Adrenal gland (tissue), 9 donors: ENCODE measurements at regions not wholly inside any gene's neighbourhood (a gene's known extent, or its start where the extent isn't known, plus 50 kb on each side); places are given as distances from the start of the nearest gene placed in this dataset.

Source experiments
- DNase-seq, 7 donors: peaks; one replicate each; pipeline ENCODE4 v3.0.0-alpha.2; 2019 to 2020
- H3K27ac ChIP-seq, 5 donors: fragments of 200-600 bp; sonication (generic) in 4 of 5; 1 replicate in 3 of 5; 2 replicates in 2 of 5; pipeline versions ENCODE4 v1.5.1 to v1.8.0; 2016 to 2020; ENCODE audit warnings: mild to moderate bottlenecking in 1 of 5
- H3K27me3 ChIP-seq: fragments of 200-600 bp; 2 replicates; pipeline ENCODE4 v1.8.0; 2021
- H3K36me3 ChIP-seq, 2 donors: fragments of 200-600 bp; replicated peaks in 1 of 2; 1 replicate in 1 of 2; 2 replicates in 1 of 2; pipeline versions ENCODE4 v1.5.1 to v1.8.0; 2018 to 2022
- H3K4me1 ChIP-seq, 2 donors: fragments of 200-600 bp; replicated peaks in 1 of 2; 1 replicate in 1 of 2; 2 replicates in 1 of 2; pipeline versions ENCODE4 v1.5.1 to v1.8.0; 2018 to 2021
- H3K4me3 ChIP-seq, 4 donors: fragments of 200-600 bp; sonication (generic) in 3 of 4; one replicate each; pipeline ENCODE4 v1.5.1; 2016 to 2018
- H3K9me3 ChIP-seq, 3 donors: fragments of 200-600 bp; sonication (generic) in 1 of 3; replicated peaks in 1 of 3; 1 replicate in 2 of 3; 2 replicates in 1 of 3; pipeline versions ENCODE4 v1.5.1 to v1.8.0; 2016 to 2021
- POLR2A ChIP-seq, 2 donors: fragments of 450-650 bp; IDR thresholded peaks; one replicate each; pipeline ENCODE4 v1.6.1; 2017; ENCODE audit warnings: antibody characterized with exemption in 2 of 2, mild to moderate bottlenecking in 2 of 2, moderate library complexity in 1 of 2
- WGBS, 4 donors: extraction: QIAGEN DNeasy Blood & Tissue Kit in 2 of 4; methylation state at CpG; one replicate each; pipeline versions ENCODE4 v1.1.5 to v1.1.7; 2013 to 2017; 5-methylcytosine and 5-hydroxymethylcytosine counted together
- intact Hi-C, 2 donors: fragments of 100-400 bp; cut with DNase I; formaldehyde crosslinking; loops; one replicate each; pipeline versions ENCODE4 v1.14.1 to v1.15.0; 2022 to 2023
- TF ChIP-seq, protein P1 (sequence below), 6 experiments: fragments of 450-650 bp in 4 of 6; fragments of 200-600 bp in 2 of 6; sonication (generic) in 1 of 6; IDR thresholded peaks; 1 replicate in 5 of 6; 2 replicates in 1 of 6; pipeline versions ENCODE4 v1.5.1 to v1.8.0; 2016 to 2021; ENCODE audit warnings: antibody characterized with exemption in 6 of 6, mild to moderate bottlenecking in 2 of 6, moderate library complexity in 1 of 6
- donor health status: healthy with polysubstance abuse.
- donor health status: Bipolar disorder and iron deficiency.
- donor health status: DM: yes; HTN: yes; CAD: no.
- donor health status: DM: no; HTN: no; CAD: no.
- donor health status: DM: no; HTN: no; CAD: no.

DNA sequence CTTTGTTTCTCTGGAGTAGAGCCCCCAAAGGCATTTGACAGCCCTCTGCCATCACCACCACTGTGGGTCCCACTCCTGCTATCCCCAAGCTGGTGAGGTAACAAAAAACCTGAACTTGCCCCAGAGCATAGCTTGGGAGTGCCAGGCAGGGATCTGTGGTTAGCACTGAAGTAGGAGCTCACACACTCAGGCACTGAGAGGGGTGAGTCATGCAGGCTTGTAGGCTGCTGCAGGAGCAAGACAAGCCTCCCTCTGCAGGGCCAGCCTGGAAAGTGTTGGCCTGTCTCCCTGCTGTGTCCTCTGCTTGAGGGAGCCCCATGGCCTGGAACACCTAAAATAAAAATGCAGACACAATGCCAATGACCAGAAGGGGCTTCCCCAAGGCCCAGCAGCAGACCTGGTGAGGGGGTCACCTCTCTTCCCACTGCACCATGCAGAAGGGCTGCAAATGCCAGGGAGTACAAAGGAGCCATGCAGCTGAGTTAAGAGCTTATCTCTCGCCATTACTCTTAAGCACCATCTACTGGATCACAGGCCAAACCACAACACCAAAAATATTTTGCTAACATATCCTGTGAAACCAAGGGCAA is 108.9 kb upstream of the POGK start:
- no peaks in the 10 kb centered on the region for H3K9me3 ChIP-seq
- intact Hi-C loops, result no loop called here
- H3K27me3 ChIP-seq, result no peaks in the 10 kb centered on the region
- no peak for DNase-seq
- H3K4me1 ChIP-seq, result no peaks in the 10 kb centered on the region
- TF ChIP-seq POLR2A (IDR thresholded peaks at IDR 0.05), result no peak
- TF ChIP-seq, protein P1, sequence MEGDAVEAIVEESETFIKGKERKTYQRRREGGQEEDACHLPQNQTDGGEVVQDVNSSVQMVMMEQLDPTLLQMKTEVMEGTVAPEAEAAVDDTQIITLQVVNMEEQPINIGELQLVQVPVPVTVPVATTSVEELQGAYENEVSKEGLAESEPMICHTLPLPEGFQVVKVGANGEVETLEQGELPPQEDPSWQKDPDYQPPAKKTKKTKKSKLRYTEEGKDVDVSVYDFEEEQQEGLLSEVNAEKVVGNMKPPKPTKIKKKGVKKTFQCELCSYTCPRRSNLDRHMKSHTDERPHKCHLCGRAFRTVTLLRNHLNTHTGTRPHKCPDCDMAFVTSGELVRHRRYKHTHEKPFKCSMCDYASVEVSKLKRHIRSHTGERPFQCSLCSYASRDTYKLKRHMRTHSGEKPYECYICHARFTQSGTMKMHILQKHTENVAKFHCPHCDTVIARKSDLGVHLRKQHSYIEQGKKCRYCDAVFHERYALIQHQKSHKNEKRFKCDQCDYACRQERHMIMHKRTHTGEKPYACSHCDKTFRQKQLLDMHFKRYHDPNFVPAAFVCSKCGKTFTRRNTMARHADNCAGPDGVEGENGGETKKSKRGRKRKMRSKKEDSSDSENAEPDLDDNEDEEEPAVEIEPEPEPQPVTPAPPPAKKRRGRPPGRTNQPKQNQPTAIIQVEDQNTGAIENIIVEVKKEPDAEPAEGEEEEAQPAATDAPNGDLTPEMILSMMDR (IDR thresholded peaks at IDR 0.05), result no peak
- H3K4me3 ChIP-seq, result no peak overlapping the region
- H3K27ac ChIP-seq, result no peak overlapping the region
- H3K36me3 ChIP-seq, result no peaks in the 10 kb centered on the region
- WGBS, 4 donors, result 71 to 79% (median 78%) methylated on average over 1 of the region's 1 CpG; no CpG with 5 or more reads in 1 of the 4 donors

DNA sequence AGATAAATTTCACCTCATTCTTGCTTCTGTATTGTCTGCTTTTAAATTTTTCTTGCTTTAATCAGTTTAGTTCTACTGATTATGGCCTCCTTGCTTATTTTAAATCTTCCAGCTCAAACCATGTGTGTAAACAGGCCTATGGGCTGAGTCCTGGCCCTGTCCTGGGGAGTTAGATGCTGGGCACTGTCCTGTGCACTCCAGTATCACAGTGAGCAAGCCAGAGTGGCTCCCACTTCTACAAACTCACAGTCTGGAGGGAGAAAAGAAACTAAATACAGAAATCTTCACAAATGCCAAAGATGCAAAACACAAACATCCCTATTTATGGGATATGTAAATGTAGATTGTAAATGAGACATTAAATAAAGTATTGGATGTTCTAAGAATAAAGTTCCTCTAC is 101.1 kb upstream of the POGK start:
- Histone ChIP-seq H3K27me3 (peaks cover 3% of the 10 kb centered on the region), H3K4me1 (no peaks in the 10 kb centered on the region), H3K36me3 (no peaks in the 10 kb centered on the region), H3K9me3 (no peaks in the 10 kb centered on the region), H3K4me3 (no peak overlapping the region), H3K27ac (no peak overlapping the region)
- DNase-seq, result no peak
- intact Hi-C loops, result no loop called here
- TF ChIP-seq POLR2A (IDR thresholded peaks at IDR 0.05), result no peak
- TF ChIP-seq, protein P1 (IDR thresholded peaks at IDR 0.05), result no peak

DNA sequence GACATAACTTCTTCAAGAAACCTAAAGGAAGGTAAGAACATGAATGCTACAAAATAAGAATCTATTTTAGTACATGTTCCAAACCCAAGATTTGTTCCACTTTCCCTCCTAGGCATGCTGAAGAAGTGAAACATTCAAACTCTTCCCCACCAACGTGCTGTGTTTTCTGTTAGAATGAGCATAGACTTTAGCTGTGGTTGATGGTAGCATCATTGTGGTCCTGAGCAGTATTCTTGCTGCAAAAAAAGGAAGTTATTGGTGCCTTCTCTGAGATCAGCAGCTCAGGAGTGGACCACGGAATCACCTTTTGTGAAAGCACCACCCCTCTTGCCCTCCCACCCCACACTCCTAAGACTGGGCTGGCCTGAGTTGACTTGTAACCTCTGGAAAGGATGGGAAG is 100.4 kb upstream of the POGK start:
- Histone ChIP-seq H3K4me3 (no peak overlapping the region), H3K27me3 (peaks cover 3% of the 10 kb centered on the region), H3K27ac (no peak overlapping the region), H3K9me3 (no peaks in the 10 kb centered on the region), H3K36me3 (no peaks in the 10 kb centered on the region), H3K4me1 (no peaks in the 10 kb centered on the region)
- intact Hi-C loops, result no loop called here
- no peak for DNase-seq
- WGBS, 4 donors, result 42 to 54% (median 49%) methylated on average over 2 of the region's 2 CpGs
- TF ChIP-seq, protein P1 (IDR thresholded peaks at IDR 0.05), result no peak
- TF ChIP-seq POLR2A (IDR thresholded peaks at IDR 0.05), result no peak

DNA sequence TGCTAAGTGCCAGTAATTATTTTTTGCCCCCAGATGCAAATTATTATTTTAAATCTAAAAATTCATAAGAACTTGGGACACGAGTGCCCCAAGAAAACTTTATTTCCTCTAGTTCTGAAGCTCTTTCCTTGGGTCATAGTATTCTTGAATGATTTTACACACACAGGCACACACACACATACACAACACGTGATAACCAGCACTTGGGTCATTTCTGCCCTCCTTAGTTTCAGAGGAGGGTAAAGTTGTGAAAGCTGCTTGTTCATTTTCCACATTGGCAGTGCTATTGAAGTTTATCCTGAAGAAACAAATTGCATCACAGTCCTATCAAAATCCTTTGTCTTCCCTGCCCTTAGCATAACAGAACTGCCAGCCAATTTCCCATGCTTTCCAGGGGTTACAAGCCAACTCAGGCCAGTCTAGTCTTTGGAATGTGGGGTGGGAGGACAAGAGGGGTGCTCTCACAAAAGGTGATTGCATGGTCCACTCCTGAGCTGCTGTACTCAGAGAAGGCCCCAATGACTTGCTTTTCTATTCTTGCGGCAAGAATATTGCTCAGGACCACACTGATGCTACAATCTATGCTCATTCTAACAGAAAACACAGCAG is 98.5 kb upstream of the POGK start:
- Histone ChIP-seq H3K36me3 (no peaks in the 10 kb centered on the region), H3K9me3 (peaks cover 0 to 6% (median 4%) of the 10 kb centered on the region in 3 donors), H3K4me1 (no peaks in the 10 kb centered on the region), H3K27me3 (peaks cover 3% of the 10 kb centered on the region), H3K4me3 (no peak overlapping the region), H3K27ac (no peak overlapping the region)
- no peak for DNase-seq
- 69 to 82% (median 80%) methylated on average over 3 of the region's 3 CpGs for WGBS, 4 donors
- TF ChIP-seq, protein P1 (IDR thresholded peaks at IDR 0.05), result no peak
- no peak for TF ChIP-seq POLR2A (IDR thresholded peaks at IDR 0.05)
- intact Hi-C loops, result no loop called here
